ENCODE measurements at regions not wholly inside any gene's neighbourhood (a gene's known extent, or its start where the extent isn't known, plus 50 kb on each side); places are given as distances from the start of the nearest gene placed in this dataset.

- DNase-seq = no peak
Measured at GRCh38 chr10:124302951-124303505, 115.7 kb downstream of the OAT start.

GRCh38 chr10:124301736-124302135 lies 117.0 kb downstream of the OAT start:
- DNase-seq = no peak

DNA sequence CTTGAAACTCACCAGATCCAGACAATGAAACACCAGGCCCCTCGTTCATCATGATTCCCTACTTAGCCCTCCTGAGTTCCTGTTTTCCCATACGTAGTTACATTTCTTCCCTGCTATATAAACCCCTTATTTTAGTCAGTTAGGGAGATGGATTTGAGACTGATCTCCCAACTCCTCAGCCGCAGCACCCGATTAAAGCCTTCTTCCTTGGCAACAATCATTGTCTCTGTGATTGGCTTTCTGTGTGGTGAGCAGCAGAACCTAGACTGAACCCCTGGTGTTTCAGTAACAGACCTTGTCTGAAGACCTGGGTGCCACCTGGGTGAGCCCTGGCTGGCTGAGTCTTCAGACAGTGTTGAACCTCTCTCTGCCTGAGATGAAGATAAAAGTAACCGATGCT lies 118.0 kb downstream of the OAT start:
- no peak for DNase-seq

DNA sequence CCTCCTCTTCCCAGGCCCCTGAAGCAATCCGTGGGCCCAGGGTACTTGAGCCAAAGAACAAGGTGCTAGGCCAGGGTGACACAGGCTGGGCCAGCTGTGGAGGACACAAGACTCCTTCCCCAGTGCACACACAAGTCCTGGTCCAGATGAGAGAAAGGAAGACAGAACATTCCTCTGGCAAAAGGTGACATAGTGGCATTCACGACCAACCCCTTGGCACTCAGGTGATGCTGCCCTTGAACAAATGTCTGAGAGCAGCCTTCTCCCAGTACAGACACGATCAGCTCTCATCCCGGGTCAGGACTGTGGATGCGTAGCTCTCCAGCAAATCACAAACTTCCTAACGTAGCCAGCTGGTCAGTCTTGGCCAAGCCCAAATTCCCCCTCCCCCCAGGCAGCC lies 118.5 kb downstream of the OAT start:
- DNase-seq = no peak

DNA sequence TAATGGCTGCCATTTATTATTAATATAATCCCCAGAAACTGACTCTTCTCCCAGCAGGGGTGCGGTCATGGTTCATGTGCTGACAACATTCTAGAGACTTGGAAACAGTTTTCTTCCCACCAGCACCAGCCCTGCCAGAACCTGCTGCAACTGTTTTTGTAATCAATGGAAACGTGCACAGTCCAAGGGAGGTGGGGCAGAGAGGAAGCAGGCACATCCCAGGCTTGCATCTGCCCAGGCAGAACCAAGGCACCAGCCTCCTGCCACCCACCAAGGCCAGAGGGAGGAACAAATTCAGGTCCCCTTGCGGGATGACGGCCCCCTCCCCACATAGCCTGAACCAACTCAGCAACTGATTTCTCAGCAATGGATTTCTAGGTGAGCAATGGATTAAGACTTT lies 119.0 kb downstream of the OAT start:
- DNase-seq = no peak

DNA sequence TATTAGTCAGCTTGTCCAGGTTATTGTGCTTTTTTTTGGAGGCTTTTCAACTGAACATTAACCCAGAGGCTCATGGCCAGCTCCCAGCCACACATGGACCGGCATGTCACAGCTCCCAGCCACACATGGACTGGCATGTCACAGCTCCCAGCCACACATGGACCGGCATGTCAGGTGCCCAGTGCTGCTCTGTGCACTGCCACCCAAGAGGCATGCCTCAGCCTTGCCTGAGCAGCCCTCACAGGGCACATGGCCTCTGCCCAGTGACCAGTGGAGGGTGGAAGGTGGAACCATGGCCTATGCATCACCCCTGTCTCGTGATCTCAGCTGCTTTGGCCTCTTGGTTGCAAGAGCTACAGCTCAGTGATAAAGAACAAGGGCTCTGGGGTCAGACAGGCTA lies 119.8 kb downstream of the OAT start:
- DNase-seq = no peak

DNA sequence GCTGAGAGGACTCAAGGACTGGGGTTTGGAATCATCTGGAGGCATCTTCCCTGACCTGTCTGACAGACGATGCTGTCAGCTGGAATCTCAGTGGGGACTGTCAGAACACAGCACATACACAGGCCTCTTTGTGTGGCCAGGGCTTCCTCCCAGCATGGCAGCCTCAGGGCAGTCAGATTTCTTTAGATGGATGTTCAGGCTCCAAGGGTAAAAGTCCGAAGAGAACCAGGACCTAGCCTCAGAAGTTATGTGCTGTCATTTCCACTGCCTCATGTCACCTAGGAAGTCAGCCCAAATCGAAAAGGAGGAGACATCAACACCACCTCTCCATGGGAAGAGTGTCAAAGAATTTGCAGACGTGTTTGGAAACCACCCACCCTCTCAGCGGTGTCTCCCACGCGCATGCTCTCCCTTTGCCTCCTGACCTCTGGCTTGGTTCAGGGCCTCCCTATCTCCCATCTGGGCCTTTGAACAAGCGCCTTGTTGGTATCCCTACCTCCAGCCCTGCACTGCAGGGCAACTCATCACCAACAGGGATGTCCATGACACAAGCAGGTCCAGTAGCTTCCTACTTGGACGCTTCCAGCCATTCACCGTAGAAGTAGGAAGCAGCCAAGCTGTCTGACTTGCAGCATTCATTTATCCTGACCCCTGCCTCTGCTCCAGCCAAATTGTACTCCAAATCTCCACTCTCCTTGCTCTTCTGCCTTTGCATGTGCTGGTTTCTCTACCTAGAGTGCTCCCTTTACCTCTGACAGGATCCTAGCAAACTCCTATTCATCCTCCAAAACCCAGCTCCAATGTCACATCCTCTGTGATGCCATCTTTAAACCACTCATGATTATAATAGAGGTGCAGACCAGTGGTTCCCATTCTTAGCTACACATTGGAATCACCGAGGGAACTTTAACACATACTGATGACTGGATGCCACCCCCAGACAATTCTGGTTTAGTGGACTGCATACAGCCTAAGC lies 121.6 kb downstream of the OAT start:
- no peak for DNase-seq

DNA sequence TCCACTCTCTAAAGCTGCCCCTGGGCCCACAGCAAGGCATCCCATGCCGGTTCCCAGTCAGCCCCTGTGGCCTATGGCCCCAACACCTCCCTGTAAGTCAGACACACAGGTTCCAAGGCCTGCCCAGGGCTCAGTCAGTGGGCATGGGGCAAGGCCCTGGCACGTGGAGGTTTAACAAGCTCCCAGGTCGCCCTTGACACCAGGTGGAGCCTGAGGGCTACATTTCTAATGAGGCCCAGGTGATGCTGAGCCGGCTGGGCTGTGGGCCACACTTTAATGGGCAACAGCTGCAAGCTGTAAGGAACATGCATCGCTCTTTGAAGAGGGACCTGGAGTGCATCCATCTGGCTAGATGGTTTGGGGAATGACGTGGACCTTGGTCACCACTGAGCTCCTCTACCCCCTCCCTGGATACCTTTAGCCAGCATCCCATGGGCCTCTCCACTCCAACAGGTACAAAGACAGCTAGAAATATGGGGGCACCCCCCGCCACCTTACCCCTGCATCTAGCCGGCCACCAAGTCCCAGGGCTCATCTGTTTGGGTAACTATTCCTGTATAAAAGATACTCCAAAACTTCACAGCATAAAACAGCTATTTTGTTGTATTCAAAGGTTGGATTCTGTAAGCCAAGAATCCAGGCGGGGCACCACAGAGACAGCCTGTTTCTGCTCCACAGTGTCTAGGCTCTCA lies 122.5 kb downstream of the OAT start:
- peak; percentile 9 for DNase-seq

DNA sequence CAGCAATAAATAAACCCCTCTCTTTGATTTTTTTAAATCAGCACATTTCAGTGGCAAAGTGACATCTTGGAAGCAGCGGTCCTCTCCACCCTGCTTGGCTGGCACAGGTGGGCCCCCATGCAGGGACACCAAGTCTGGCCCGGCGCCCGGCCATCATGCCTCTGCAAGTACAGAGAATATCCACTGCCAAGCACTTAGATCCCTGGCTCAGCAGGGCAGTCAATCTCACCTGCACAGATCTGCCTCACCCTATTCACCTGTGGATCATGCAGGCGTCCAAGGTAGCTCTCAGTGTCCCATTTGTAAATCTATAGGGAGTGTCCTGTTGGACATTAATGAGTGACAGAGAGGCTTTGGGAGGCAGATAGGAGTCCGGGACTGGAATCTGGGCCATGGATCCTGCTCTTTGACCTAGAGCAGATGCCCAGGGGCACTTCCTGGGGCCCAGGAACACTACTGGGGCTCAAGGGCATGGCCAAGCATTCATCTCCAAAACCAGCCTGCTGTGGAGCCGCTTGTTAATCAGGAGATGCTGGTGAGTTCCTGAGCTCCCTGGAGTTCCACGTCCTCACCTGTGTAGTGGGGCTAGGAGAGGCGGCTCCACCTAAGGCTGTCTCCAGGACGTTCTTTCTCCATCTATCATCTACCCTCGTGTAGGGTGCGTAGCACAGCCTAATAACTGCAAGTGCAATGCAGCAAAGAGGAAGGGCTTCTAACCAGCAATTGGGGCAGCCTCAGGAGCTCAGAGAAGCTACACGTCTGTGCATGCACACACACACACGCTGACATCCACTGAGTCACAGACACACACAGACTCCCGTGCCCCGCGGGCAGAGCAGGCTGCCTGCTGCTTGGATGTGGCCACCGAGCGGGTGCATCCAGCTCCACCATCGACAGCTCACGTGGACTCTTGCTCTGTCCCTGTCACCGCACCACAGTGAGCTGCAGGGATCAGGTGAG lies 123.6 kb downstream of the OAT start:
- DNase-seq = no peak

- no peak for DNase-seq
Measured at GRCh38 chr10:124293616-124294449, 124.9 kb downstream of the OAT start.

- DNase-seq = no peak
Measured at GRCh38 chr10:124292911-124293615, 125.7 kb downstream of the OAT start.

GRCh38 chr10:124291001-124291701 lies 127.6 kb downstream of the OAT start:
- DNase-seq = peak; percentile 41

DNA sequence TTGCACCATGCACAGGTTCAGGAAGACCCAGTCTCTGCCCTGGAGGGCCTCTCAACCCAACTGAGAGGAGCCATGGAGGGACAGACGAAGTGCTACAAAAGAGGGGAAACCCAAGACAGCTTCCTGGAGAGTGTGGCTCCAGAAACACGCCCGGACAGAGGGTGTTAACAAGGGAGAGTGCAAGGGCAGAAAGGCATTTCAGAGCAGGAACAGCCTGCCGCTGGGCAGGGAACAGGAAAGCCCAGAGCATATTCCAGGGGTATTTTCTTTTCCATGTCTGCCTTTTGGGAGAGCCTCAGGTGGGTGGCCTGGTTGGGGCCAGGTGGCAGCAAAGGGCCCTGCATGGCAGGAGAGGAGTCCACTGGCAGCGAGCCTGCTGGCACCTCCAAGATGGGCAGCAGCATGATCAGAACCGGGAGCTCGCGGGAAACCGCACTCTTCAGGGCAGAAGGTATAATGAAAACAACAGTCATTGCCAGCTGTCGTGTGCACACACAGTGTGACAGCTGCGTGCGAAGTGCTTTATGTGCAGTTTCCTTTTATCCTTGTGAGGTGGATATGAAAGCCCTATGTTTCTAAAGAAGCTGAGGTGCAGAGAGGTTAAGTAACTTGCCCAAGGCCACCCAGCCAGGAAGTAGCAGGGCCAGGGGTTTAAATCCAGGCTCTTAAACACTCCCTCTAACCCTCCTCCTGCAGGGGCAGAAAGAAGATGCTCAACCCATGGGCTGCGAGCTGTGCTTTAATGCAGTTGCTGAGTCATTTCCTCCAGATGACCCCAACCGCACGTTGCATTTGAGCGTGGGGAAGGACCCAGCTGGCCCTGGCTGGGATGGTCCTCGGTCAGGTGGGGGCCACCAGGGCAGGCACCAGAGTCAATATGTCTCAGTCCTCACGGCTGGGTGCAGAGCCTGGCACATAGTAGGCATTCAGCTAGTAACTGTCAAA lies 128.6 kb downstream of the OAT start:
- DNase-seq = peak; percentile 83

DNA sequence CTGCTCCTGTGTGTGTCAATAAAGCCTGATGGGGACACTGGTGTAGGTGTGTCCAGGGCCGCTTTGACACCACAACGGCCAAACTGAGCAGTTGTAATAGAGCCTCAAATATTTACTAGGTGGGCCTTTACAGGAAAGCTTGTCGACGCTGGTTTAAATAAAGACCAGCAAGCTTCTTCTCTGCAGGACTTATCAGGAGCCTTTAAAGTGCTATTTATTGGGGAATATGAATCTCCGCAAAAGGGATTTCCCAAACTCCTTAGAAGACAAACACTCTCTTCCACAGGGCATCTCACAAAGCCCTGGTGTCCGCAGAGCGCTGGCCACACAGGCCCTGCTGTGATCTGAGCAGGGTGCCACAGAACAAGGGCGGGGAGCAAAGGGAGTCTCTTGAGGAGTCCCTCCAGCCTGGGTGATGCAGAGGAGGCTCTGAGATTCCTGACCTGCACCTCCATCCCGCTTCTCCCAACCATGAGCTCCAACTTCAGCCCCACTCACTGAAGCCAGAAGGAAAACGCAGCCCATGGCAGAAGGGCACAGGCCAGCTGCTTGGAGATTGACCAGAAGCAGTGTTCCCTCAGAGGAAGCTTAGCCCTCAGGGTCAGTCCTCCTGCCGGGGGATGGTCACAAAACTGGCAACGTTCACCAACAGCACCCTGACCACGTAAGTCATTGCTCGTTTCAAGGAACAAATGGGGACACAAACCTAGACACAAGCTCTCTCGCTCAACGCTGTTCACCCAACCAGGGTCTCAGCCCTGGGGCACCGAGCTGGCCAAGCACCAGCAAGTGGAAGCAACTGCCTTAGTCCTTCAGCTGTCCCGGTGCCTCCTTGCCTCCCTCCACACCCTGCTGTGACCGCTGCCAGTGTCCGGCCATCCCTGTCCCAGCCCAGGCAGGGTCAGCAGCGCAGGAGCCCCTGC lies 129.5 kb downstream of the OAT start:
- DNase-seq = no peak

DNA sequence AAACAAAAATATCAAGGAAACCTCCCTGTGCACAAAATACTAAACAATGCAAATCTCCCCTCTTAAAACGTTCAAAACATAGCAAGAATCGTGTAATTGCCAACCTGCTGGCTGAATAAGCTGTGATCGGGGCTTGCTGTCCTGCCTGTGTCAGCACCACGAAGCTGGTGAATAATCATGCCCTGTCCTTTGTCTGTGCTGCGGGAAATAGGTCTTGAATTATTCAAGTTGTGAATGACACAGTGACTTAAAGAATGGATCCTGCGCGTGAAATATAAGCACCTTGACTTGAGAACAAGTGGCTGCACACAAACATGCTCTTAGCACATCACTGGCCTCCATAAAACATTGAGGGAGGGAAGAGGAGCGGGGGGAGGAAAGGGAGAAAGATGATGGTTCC lies 130.2 kb downstream of the OAT start:
- DNase-seq = no peak

- no peak for DNase-seq
Measured at GRCh38 chr10:124287791-124288190, 130.9 kb downstream of the OAT start.

DNA sequence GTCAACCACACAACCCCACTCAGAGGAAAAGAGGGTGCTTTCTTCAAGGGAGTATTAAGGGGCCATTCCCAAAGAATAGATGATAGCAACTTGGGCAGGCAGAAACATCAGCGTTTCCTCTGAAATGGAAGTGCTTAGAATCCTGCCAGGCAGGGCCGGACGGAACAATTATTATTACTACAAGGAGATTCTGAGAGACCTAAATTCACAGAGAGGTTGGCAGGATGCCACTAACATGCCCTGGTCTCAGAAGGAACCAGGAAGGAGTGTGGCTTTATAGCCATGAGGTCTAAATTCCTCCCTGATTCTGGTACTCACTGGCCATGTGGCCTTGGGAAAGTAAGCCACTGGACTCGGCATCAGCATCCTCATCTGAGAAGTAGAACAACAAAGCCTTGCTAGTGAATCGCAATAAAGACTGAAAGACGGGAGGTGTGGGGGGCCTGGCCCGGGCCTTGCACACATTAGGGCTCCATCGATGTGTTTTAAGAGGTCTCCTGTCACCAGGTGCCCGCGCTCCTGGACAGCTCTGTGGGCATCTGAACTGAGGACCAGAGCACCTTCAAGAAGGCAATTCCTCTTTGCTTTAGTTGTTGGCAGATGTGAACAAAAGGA lies 131.5 kb downstream of the OAT start:
- no peak for DNase-seq

DNA sequence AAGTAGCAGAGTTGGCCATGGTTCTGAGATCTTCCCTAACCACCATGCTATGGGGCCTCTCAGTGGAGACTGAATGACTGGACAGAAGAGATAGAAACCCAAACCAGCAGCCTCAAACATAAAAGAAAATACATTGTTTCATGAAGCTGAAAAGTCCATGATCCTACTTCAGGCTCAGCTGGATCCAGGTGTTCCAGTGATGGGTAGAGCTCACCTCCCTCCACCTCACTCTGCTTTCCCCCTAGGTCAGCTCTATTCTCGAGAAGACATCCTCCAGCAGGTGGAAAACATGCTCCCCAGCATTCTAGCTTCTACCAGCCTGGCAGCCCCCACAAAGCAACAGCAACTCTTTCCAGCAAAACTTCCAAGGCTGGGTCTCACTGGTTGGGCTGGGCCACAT lies 132.1 kb downstream of the OAT start:
- no peak for DNase-seq
